ENCODE measurements at regions not wholly inside any gene's neighbourhood (a gene's known extent, or its start where the extent isn't known, plus 50 kb on each side); places are given as distances from the start of the nearest gene placed in this dataset.

GRCh38 chr7:130982651-130983050, 248.6 kb upstream of the KLF14 start:
- TF ChIP-seq, protein P1, sequence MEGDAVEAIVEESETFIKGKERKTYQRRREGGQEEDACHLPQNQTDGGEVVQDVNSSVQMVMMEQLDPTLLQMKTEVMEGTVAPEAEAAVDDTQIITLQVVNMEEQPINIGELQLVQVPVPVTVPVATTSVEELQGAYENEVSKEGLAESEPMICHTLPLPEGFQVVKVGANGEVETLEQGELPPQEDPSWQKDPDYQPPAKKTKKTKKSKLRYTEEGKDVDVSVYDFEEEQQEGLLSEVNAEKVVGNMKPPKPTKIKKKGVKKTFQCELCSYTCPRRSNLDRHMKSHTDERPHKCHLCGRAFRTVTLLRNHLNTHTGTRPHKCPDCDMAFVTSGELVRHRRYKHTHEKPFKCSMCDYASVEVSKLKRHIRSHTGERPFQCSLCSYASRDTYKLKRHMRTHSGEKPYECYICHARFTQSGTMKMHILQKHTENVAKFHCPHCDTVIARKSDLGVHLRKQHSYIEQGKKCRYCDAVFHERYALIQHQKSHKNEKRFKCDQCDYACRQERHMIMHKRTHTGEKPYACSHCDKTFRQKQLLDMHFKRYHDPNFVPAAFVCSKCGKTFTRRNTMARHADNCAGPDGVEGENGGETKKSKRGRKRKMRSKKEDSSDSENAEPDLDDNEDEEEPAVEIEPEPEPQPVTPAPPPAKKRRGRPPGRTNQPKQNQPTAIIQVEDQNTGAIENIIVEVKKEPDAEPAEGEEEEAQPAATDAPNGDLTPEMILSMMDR (IDR thresholded peaks at IDR 0.05; ENCODE audit: borderline replicate concordance, extremely low read depth, low read length, poor library complexity, severe bottlenecking) = no peak
- no peak for TF ChIP-seq EZH2 (IDR thresholded peaks at IDR 0.05; ENCODE audit: borderline replicate concordance, low read depth, low read length, severe bottlenecking)
